Thyroid gland (tissue), 4 donors: ENCODE measurements at regions not wholly inside any gene's neighbourhood (a gene's known extent, or its start where the extent isn't known, plus 50 kb on each side); places are given as distances from the start of the nearest gene placed in this dataset.

ENCODE experiments used
- DNase-seq, 2 donors: peaks; one replicate each; pipeline ENCODE4 v3.0.0-alpha.2; 2019
- H3K27ac ChIP-seq, 3 donors: fragments of 200-600 bp; sonication (generic); 1 replicate in 2 of 3; 2 replicates in 1 of 3; pipeline ENCODE4 v1.5.1; 2016 to 2019; ENCODE audit warnings: mild to moderate bottlenecking in 1 of 3, moderate library complexity in 1 of 3
- H3K27me3 ChIP-seq: fragments of 200-600 bp; sonication (generic); one replicate; pipeline ENCODE4 v1.5.1; 2019
- H3K36me3 ChIP-seq, 2 donors: fragments of 200-600 bp; sonication (generic); one replicate each; pipeline ENCODE4 v1.5.1; 2016 to 2019
- H3K4me1 ChIP-seq, 2 donors: fragments of 200-600 bp; sonication (generic); one replicate each; pipeline ENCODE4 v1.5.1; 2017 to 2019
- H3K4me3 ChIP-seq, 3 donors: fragments of 200-600 bp; sonication (generic); replicated peaks in 1 of 3; 1 replicate in 2 of 3; 2 replicates in 1 of 3; pipeline ENCODE4 v1.5.1; 2016; ENCODE audit warnings: mild to moderate bottlenecking in 1 of 3
- H3K9me3 ChIP-seq: fragments of 200-600 bp; sonication (generic); one replicate; pipeline ENCODE4 v1.5.1; 2017
- CTCF ChIP-seq, 6 experiments: fragments of 200-600 bp in 3 of 6; fragments of 450-650 bp in 3 of 6; sonication (generic) in 3 of 6; IDR thresholded peaks; one replicate each; pipeline ENCODE4 v1.5.1; 2016 to 2019; ENCODE audit warnings: antibody characterized with exemption in 6 of 6, mild to moderate bottlenecking in 2 of 6, inconsistent platforms in 1 of 6, moderate library complexity in 1 of 6
- POLR2A ChIP-seq, 2 donors: fragments of 450-650 bp; IDR thresholded peaks; one replicate each; pipeline ENCODE4 v1.6.1; 2017; ENCODE audit warnings: antibody characterized with exemption in 2 of 2, mild to moderate bottlenecking in 2 of 2, moderate library complexity in 1 of 2
- WGBS, 2 donors: methylation state at CpG; one replicate each; pipeline ENCODE4 v1.1.5; 2017; 5-methylcytosine and 5-hydroxymethylcytosine counted together
- intact Hi-C: fragments of 100-400 bp; cut with DNase I; formaldehyde crosslinking; loops from one replicate; pipeline ENCODE4 v1.15.1; 2023

- H3K27ac ChIP-seq: no peak overlapping the region
- no peaks in the 10 kb centered on the region for H3K9me3 ChIP-seq
- no peaks in the 10 kb centered on the region for H3K27me3 ChIP-seq
- WGBS, 2 donors: 65 to 72% methylated on average over 4 of the region's 4 CpGs
- TF ChIP-seq POLR2A (IDR thresholded peaks at IDR 0.05) (no peak), CTCF (IDR thresholded peaks at IDR 0.05) (no peak)
- no peak for DNase-seq
- no peaks in the 10 kb centered on the region for H3K36me3 ChIP-seq
- H3K4me1 ChIP-seq: no peaks in the 10 kb centered on the region
- H3K4me3 ChIP-seq: no peak overlapping the region
- intact Hi-C loops: no loop called here
These were observed 71.9 kb upstream of the GALNT5 start for GRCh38 chr2:157185476-157186227.

- H3K4me1 ChIP-seq: no peaks in the 10 kb centered on the region
- no peaks in the 10 kb centered on the region for H3K9me3 ChIP-seq
- DNase-seq: no peak
- WGBS, 2 donors: 75 to 81% methylated on average over 4 of the region's 4 CpGs
- no peaks in the 10 kb centered on the region for H3K27me3 ChIP-seq
- TF ChIP-seq CTCF (IDR thresholded peaks at IDR 0.05) (no peak), POLR2A (IDR thresholded peaks at IDR 0.05) (no peak)
- H3K4me3 ChIP-seq: no peak overlapping the region
- H3K36me3 ChIP-seq: no peaks in the 10 kb centered on the region
- intact Hi-C loops: loop anchor here (10.0 kb wide), 1 partner anchor 1805 kb away; no protein-coding TSS in a partner anchor
- H3K27ac ChIP-seq: no peak overlapping the region
These were observed 67.4 kb upstream of the GALNT5 start for GRCh38 chr2:157190151-157190550.

- DNase-seq: no peak
- Histone ChIP-seq H3K4me3 (no peak overlapping the region), H3K27ac (no peak overlapping the region), H3K27me3 (no peaks in the 10 kb centered on the region), H3K4me1 (no peaks in the 10 kb centered on the region), H3K36me3 (no peaks in the 10 kb centered on the region), H3K9me3 (no peaks in the 10 kb centered on the region)
- intact Hi-C loops: loop anchor here (10.0 kb wide), 1 partner anchor 1806 kb away; no protein-coding TSS in a partner anchor
- TF ChIP-seq POLR2A (IDR thresholded peaks at IDR 0.05) (no peak), CTCF (IDR thresholded peaks at IDR 0.05) (no peak)
- WGBS, 2 donors: 93 to 95% methylated on average over 2 of the region's 2 CpGs
These were observed 66.3 kb upstream of the GALNT5 start for GRCh38 chr2:157191186-157191585.

GRCh38 chr2:157192445-157193423 is 64.8 kb upstream of the GALNT5 start:
- no peaks in the 10 kb centered on the region for H3K36me3 ChIP-seq
- no peaks in the 10 kb centered on the region for H3K27me3 ChIP-seq
- no peak for DNase-seq
- 83 to 88% methylated on average over 8 of the region's 8 CpGs for WGBS, 2 donors
- no peak overlapping the region for H3K27ac ChIP-seq
- H3K4me1 ChIP-seq: no peaks in the 10 kb centered on the region
- TF ChIP-seq POLR2A (IDR thresholded peaks at IDR 0.05) (no peak), CTCF (IDR thresholded peaks at IDR 0.05) (no peak)
- intact Hi-C loops: loop anchor here (10.0 kb wide), 1 partner anchor 1808 kb away; no protein-coding TSS in a partner anchor
- no peak overlapping the region for H3K4me3 ChIP-seq
- no peaks in the 10 kb centered on the region for H3K9me3 ChIP-seq
